Keratinocyte (primary cell): ENCODE measurements at regions not wholly inside any gene's neighbourhood (a gene's known extent, or its start where the extent isn't known, plus 50 kb on each side); places are given as distances from the start of the nearest gene placed in this dataset.

Experiments
- DNase-seq: peaks from one replicate; pipeline ENCODE4 v3.0.0-alpha.2; 2011; ENCODE audit warnings: low read depth, missing footprints, low spot score
- FAIRE-seq: peaks from 2 replicates; lab custom pipeline; 2011; peaks lifted over from hg19 to GRCh38; lab: Jason Lieb, UNC
- H2AFZ ChIP-seq: 2 replicates; pipeline ENCODE4 v1.6.0; 2012; ENCODE audit warnings: low read length, control low read depth, inconsistent platforms; ENCODE audit not compliant: control insufficient read depth
- H3K27ac ChIP-seq: 2 replicates; pipeline ENCODE4 v1.5.1; 2011; ENCODE audit warnings: low read length; ENCODE audit not compliant: control insufficient read depth, insufficient read depth
- H3K27me3 ChIP-seq: 3 replicates; pipeline ENCODE4 v1.6.0; 2011; ENCODE audit warnings: low read length; ENCODE audit not compliant: control insufficient read depth, insufficient read depth; ENCODE audit errors: extremely low read depth
- H3K36me3 ChIP-seq, 2 experiments: 2 replicates in 1 of 2; 3 replicates in 1 of 2; pipeline ENCODE4 v1.5.1; 2011; ENCODE audit warnings: low read length in 2 of 2, mild to moderate bottlenecking in 1 of 2; ENCODE audit not compliant: control insufficient read depth in 2 of 2, insufficient read depth in 2 of 2; ENCODE audit errors: extremely low read depth in 1 of 2
- H3K4me1 ChIP-seq: 3 replicates; pipeline ENCODE4 v1.5.1; 2011; ENCODE audit warnings: low read length; ENCODE audit not compliant: control insufficient read depth, insufficient read depth; ENCODE audit errors: extremely low read depth
- H3K4me2 ChIP-seq: 3 replicates; pipeline ENCODE4 v1.6.0; 2011; ENCODE audit warnings: low read depth, low read length; ENCODE audit not compliant: control insufficient read depth, insufficient read depth; ENCODE audit errors: extremely low read depth
- H3K4me3 ChIP-seq, 3 experiments: fragments of 200-600 bp in 1 of 3; sonication (generic) in 1 of 3; 2 replicates in 2 of 3; 3 replicates in 1 of 3; pipeline ENCODE4 v1.5.1; 2011 to 2016; ENCODE audit warnings: low read length in 3 of 3, mild to moderate bottlenecking in 3 of 3, control low read depth in 2 of 3, inconsistent platforms in 1 of 3, low read depth in 1 of 3, mixed read lengths in 1 of 3, mixed run types in 1 of 3, moderate library complexity in 1 of 3; ENCODE audit not compliant: control insufficient read depth in 2 of 3, insufficient read depth in 2 of 3; ENCODE audit errors: extremely low read depth in 1 of 3
- H3K79me2 ChIP-seq: 2 replicates; pipeline ENCODE4 v1.6.0; 2012; ENCODE audit warnings: low read length; ENCODE audit not compliant: control insufficient read depth, insufficient read depth
- H3K9ac ChIP-seq: 3 replicates; pipeline ENCODE4 v1.6.0; 2011; ENCODE audit warnings: low read length; ENCODE audit not compliant: control insufficient read depth, insufficient read depth; ENCODE audit errors: extremely low read depth
- H3K9me1 ChIP-seq: 3 replicates; pipeline ENCODE4 v1.6.0; 2011; ENCODE audit warnings: low read length; ENCODE audit not compliant: control insufficient read depth, insufficient read depth; ENCODE audit errors: extremely low read depth
- H3K9me3 ChIP-seq: 2 replicates; pipeline ENCODE4 v1.5.1; 2012; ENCODE audit warnings: low read depth, low read length; ENCODE audit not compliant: control insufficient read depth
- H4K20me1 ChIP-seq: 3 replicates; pipeline ENCODE4 v1.6.0; 2011; ENCODE audit warnings: low read length; ENCODE audit not compliant: control insufficient read depth, insufficient read depth; ENCODE audit errors: extremely low read depth
- EZH2 ChIP-seq: IDR thresholded peaks from one replicate; pipeline ENCODE4 v1.6.1; 2012; ENCODE audit warnings: inconsistent platforms, mild to moderate bottlenecking, low read length, moderate library complexity
- dilution Hi-C: fragments of 300-500 bp; cut with MboI; formaldehyde crosslinking; loops from one replicate; pipeline ENCODE4 v1.7.0; 2020; ENCODE audit warnings: low sequenced_read_pairs; ENCODE audit not compliant: extremely low pct_ligation_motif_present
- TF ChIP-seq, protein P1 (sequence below), 3 experiments: IDR thresholded peaks in 1 of 3; conservative IDR thresholded peaks in 1 of 3; optimal IDR thresholded peaks in 1 of 3; 2 replicates in 2 of 3; 3 replicates in 1 of 3; pipeline versions ENCODE3 to v1.5.1; 2011; ENCODE audit warnings: low read length in 3 of 3, mild to moderate bottlenecking in 3 of 3, moderate library complexity in 2 of 3, control low read depth in 1 of 3, inconsistent platforms in 1 of 3; ENCODE audit not compliant: insufficient read depth in 2 of 3; ENCODE audit errors: extremely low read depth in 1 of 3

DNA sequence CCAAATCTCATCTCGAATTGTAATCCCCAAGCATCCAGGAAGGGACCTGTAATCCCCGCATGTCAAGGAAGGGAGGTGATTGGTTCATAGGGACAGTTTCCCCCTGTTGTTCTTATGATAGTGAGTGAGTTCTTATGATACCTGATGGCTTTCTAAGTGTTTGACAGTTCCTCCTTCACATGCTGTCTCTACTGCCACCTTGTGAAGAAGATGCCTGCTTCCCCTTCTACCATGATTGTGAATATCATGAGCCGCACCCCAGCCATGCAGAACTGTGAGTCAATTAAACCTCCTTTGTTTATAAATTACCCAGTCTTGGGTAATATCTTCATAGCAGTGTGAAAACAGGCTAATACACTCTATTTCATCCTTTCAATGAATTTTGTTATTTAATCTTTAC, 446.7 kb downstream of the RNF144A start:
- no peak overlapping the region for H3K4me3 ChIP-seq
- no peak overlapping the region for H3K9ac ChIP-seq
- no peaks in the 10 kb centered on the region for H3K79me2 ChIP-seq
- no peaks in the 10 kb centered on the region for H3K36me3 ChIP-seq
- no peaks in the 10 kb centered on the region for H3K9me1 ChIP-seq
- H3K27me3 ChIP-seq, result no peaks in the 10 kb centered on the region
- dilution Hi-C loops, result no loop called here
- TF ChIP-seq, protein P1, sequence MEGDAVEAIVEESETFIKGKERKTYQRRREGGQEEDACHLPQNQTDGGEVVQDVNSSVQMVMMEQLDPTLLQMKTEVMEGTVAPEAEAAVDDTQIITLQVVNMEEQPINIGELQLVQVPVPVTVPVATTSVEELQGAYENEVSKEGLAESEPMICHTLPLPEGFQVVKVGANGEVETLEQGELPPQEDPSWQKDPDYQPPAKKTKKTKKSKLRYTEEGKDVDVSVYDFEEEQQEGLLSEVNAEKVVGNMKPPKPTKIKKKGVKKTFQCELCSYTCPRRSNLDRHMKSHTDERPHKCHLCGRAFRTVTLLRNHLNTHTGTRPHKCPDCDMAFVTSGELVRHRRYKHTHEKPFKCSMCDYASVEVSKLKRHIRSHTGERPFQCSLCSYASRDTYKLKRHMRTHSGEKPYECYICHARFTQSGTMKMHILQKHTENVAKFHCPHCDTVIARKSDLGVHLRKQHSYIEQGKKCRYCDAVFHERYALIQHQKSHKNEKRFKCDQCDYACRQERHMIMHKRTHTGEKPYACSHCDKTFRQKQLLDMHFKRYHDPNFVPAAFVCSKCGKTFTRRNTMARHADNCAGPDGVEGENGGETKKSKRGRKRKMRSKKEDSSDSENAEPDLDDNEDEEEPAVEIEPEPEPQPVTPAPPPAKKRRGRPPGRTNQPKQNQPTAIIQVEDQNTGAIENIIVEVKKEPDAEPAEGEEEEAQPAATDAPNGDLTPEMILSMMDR (optimal IDR thresholded peaks at IDR 0.05 in 1 of 3, IDR thresholded peaks at IDR 0.05 in 1 of 3, conservative IDR thresholded peaks at IDR 0.05 in 1 of 3; ENCODE audit: extremely low read depth in 1 of 3, insufficient read depth in 2 of 3, low read length in 3 of 3), result peak in 2 of 3 experiments; percentile 10 to 24
- no peak for TF ChIP-seq EZH2
- FAIRE-seq (no peak), DNase-seq (no peak)
- no peak overlapping the region for H3K27ac ChIP-seq
- no peaks in the 10 kb centered on the region for H4K20me1 ChIP-seq
- H2AFZ ChIP-seq, result no peak overlapping the region
- no peaks in the 10 kb centered on the region for H3K4me1 ChIP-seq
- H3K4me2 ChIP-seq, result no peak overlapping the region
- no peaks in the 10 kb centered on the region for H3K9me3 ChIP-seq

DNA sequence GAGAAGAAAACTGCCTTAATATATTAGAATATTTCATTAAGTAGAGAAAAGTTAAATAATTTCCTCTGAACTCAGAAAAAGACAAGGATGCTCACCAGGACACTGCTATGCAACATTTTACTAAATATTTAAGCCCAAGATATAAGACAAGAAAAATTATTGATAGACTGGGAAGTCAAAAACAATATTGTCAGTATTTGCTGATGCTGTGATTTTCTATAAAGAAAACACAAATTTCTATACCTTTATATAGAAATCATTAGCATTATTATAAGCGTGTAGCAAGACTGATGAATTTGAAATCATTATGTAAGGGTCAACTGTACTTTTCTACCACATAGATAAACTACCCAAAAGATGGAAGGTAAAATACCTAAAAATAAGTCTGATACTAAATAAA, 451.0 kb downstream of the RNF144A start:
- FAIRE-seq (no peak), DNase-seq (no peak)
- Histone ChIP-seq H3K9me1 (no peaks in the 10 kb centered on the region), H3K4me1 (no peaks in the 10 kb centered on the region), H3K4me2 (no peak overlapping the region), H3K4me3 (no peak overlapping the region), H4K20me1 (no peaks in the 10 kb centered on the region), H3K27me3 (no peaks in the 10 kb centered on the region), H3K9ac (no peak overlapping the region), H3K79me2 (no peaks in the 10 kb centered on the region), H3K27ac (no peak overlapping the region), H2AFZ (no peak overlapping the region), H3K9me3 (no peaks in the 10 kb centered on the region), H3K36me3 (no peaks in the 10 kb centered on the region)
- dilution Hi-C loops, result no loop called here
- TF ChIP-seq EZH2, result no peak
- TF ChIP-seq, protein P1 (optimal IDR thresholded peaks at IDR 0.05 in 1 of 3, IDR thresholded peaks at IDR 0.05 in 1 of 3, conservative IDR thresholded peaks at IDR 0.05 in 1 of 3; ENCODE audit: extremely low read depth in 1 of 3, insufficient read depth in 2 of 3, low read length in 3 of 3), result no peak
